ENCODE measurements at regions not wholly inside any gene's neighbourhood (a gene's known extent, or its start where the extent isn't known, plus 50 kb on each side); places are given as distances from the start of the nearest gene placed in this dataset.

DNA sequence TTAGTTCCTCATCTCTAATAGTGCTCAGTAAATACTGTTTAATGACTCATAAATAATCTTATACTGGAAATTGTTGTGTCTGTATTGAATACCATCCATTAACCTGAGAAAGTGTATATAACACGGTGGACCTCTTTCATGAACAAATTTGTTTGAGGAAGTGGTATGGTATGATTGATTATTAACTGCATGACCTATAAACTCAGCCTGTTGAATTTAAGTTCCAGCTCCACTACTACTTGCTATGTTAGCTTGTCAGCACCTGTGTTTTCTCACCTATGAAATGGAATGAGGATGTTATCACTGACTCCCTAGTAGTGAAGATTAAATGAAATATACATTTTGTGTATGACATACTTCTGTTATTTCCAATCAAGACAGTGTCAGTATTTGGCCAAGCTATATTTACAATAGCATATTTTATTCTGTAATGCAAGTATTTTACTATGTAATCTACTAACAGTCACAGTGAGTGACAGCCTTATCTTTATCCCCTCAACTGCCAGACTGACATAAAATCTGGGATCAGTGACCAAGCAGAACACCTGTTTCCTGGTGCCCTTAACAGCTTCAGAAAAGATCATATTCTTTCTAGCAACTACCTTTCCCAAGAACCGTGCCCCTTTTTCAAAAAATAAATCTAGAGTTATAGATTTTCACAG lies 77.3 kb upstream of the ITGA1 start:
- Mint-ChIP-seq H3K9me3 (peaks cover 9% of the 10 kb centered on the region), H3K27ac (peak overlapping the region; percentile 88), H3K27me3 (no peaks in the 10 kb centered on the region), H3K36me3 (ENCODE audit: low read depth) (peaks cover 6% of the 10 kb centered on the region), H3K4me1 (peaks cover 65% of the 10 kb centered on the region), H3K4me3 (peak overlapping the region; percentile 33)
- no peak for DNase-seq
- ChIA-PET POLR2A (interaction anchor here (0.7 to 2.9 kb wide), 3 partner anchors 15 to 89 kb away, joined by 3 to 16 read pairs (median 5); no protein-coding TSS in a partner anchor), CTCF (interaction anchor here (1.5 kb wide), 1 partner anchor 89 kb away, joined by 7 read pairs; no protein-coding TSS in a partner anchor)

- peaks cover 11% of the 10 kb centered on the region for H3K9me3 Mint-ChIP-seq
- no peak overlapping the region for H3K27ac Mint-ChIP-seq
- H3K4me3 Mint-ChIP-seq: no peak overlapping the region
- H3K27me3 Mint-ChIP-seq: no peaks in the 10 kb centered on the region
- peaks cover 7% of the 10 kb centered on the region for H3K36me3 Mint-ChIP-seq (ENCODE audit: low read depth)
- H3K4me1 Mint-ChIP-seq: peaks cover 59% of the 10 kb centered on the region
- DNase-seq: no peak
- CTCF ChIA-PET: interaction anchor here (0.6 to 1.5 kb wide), 2 partner anchors 24 to 89 kb away, joined by 3 to 7 read pairs; no protein-coding TSS in a partner anchor
- POLR2A ChIA-PET: interaction anchor here (2.9 kb wide), 1 partner anchor 14 kb away, joined by 16 read pairs; no protein-coding TSS in a partner anchor
Measured at GRCh38 chr5:52710972-52711596, 76.6 kb upstream of the ITGA1 start.

- no peak for DNase-seq
- H3K27me3 Mint-ChIP-seq: no peaks in the 10 kb centered on the region
- H3K9me3 Mint-ChIP-seq: peaks cover 19% of the 10 kb centered on the region
- POLR2A ChIA-PET: no interaction called here
- CTCF ChIA-PET: no interaction called here
- peaks cover 48% of the 10 kb centered on the region for H3K4me1 Mint-ChIP-seq
- H3K27ac Mint-ChIP-seq: no peak overlapping the region
- H3K4me3 Mint-ChIP-seq: no peak overlapping the region
- peaks cover 14% of the 10 kb centered on the region for H3K36me3 Mint-ChIP-seq (ENCODE audit: low read depth)
Measured at GRCh38 chr5:52712354-52712753, 75.4 kb upstream of the ITGA1 start.

- DNase-seq: peak; percentile 82
- peaks cover 55% of the 10 kb centered on the region for H3K4me1 Mint-ChIP-seq
- POLR2A ChIA-PET: interaction anchor here (0.8 to 4.4 kb wide), 9 partner anchors 13 to 384 kb away, joined by 3 to 37 read pairs (median 4); partner anchors contain the start of gene MOCS2
- CTCF ChIA-PET: interaction anchor here (0.9 to 1.8 kb wide), 3 partner anchors 19 to 74 kb away, joined by 3 to 4 read pairs (median 3); no protein-coding TSS in a partner anchor
- peak overlapping the region; percentile 15 for H3K4me3 Mint-ChIP-seq
- no peaks in the 10 kb centered on the region for H3K27me3 Mint-ChIP-seq
- peaks cover 29% of the 10 kb centered on the region for H3K36me3 Mint-ChIP-seq (ENCODE audit: low read depth)
- H3K27ac Mint-ChIP-seq: peak overlapping the region; percentile 89
- H3K9me3 Mint-ChIP-seq: peaks cover 15% of the 10 kb centered on the region
Measured at GRCh38 chr5:52725065-52725746, 62.5 kb upstream of the ITGA1 start.

DNA sequence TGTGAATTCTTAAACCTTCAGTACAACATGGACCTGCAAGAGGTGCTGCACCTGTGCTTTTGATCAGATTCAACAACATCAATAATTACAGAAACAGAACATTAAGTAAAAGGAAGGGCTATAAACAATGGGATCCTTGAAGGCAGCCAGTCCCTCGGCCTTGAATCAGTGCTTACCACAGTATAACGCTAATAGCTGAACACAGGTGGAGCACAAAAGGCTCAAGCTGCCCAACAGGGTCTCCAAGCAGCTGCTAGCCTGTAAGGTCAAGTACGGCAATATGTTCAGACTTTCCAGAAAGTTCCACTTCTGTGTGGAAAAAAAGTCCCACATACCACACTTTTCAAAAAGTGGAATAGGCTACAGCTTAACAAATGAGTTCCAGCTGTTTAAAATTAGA lies 61.9 kb upstream of the ITGA1 start:
- Mint-ChIP-seq H3K27me3 (no peaks in the 10 kb centered on the region), H3K36me3 (ENCODE audit: low read depth) (peaks cover 23% of the 10 kb centered on the region), H3K4me3 (peak overlapping the region; percentile 15), H3K27ac (peak overlapping the region; percentile 89), H3K9me3 (peaks cover 15% of the 10 kb centered on the region), H3K4me1 (peaks cover 55% of the 10 kb centered on the region)
- POLR2A ChIA-PET: interaction anchor here (0.6 to 4.4 kb wide), 10 partner anchors 12 to 384 kb away, joined by 3 to 37 read pairs (median 4); partner anchors contain the start of gene MOCS2
- DNase-seq: no peak
- CTCF ChIA-PET: interaction anchor here (0.9 to 1.8 kb wide), 3 partner anchors 18 to 73 kb away, joined by 3 to 4 read pairs (median 3); no protein-coding TSS in a partner anchor

GRCh38 chr5:52727020-52727419 lies 60.7 kb upstream of the ITGA1 start:
- Mint-ChIP-seq H3K27ac (peak overlapping the region; percentile 50), H3K4me1 (peaks cover 56% of the 10 kb centered on the region), H3K4me3 (no peak overlapping the region), H3K27me3 (no peaks in the 10 kb centered on the region), H3K9me3 (peaks cover 14% of the 10 kb centered on the region), H3K36me3 (ENCODE audit: low read depth) (peaks cover 23% of the 10 kb centered on the region)
- no peak for DNase-seq
- CTCF ChIA-PET: interaction anchor here (1.1 to 2.3 kb wide), 3 partner anchors 13 to 73 kb away, joined by 3 to 7 read pairs (median 6); no protein-coding TSS in a partner anchor
- POLR2A ChIA-PET: interaction anchor here (3.6 to 4.4 kb wide), 3 partner anchors 17 to 73 kb away, joined by 16 to 37 read pairs (median 24); no protein-coding TSS in a partner anchor

- Mint-ChIP-seq H3K9me3 (peaks cover 14% of the 10 kb centered on the region), H3K4me3 (no peak overlapping the region), H3K27me3 (no peaks in the 10 kb centered on the region), H3K36me3 (ENCODE audit: low read depth) (peaks cover 23% of the 10 kb centered on the region), H3K27ac (peak overlapping the region; percentile 45), H3K4me1 (peaks cover 56% of the 10 kb centered on the region)
- ChIA-PET POLR2A (interaction anchor here (0.9 to 4.4 kb wide), 6 partner anchors 16 to 73 kb away, joined by 3 to 37 read pairs (median 10); partner anchors contain the start of genes ITGA1 and PELO), CTCF (interaction anchor here (1.1 to 2.3 kb wide), 3 partner anchors 13 to 72 kb away, joined by 3 to 7 read pairs (median 6); no protein-coding TSS in a partner anchor)
- DNase-seq: no peak
Measured at GRCh38 chr5:52727576-52727975, 60.1 kb upstream of the ITGA1 start.

- no peak for DNase-seq
- no peak overlapping the region for H3K4me3 Mint-ChIP-seq
Measured at GRCh38 chr5:52728224-52728623, 59.5 kb upstream of the ITGA1 start.

GRCh38 chr5:52728686-52729085 lies 59.0 kb upstream of the ITGA1 start:
- H3K27me3 Mint-ChIP-seq: no peaks in the 10 kb centered on the region
- POLR2A ChIA-PET: interaction anchor here (1.4 to 3.9 kb wide), 2 partner anchors 15 to 19 kb away, joined by 5 to 24 read pairs; no protein-coding TSS in a partner anchor

More at GRCh38 chr5:52728224-52728623, 59.5 kb upstream of the ITGA1 start:
- CTCF ChIA-PET: interaction anchor here (1.1 to 2.3 kb wide), 3 partner anchors 12 to 71 kb away, joined by 3 to 7 read pairs (median 6); no protein-coding TSS in a partner anchor
- Mint-ChIP-seq H3K4me1 (peaks cover 50% of the 10 kb centered on the region), H3K36me3 (ENCODE audit: low read depth) (peaks cover 17% of the 10 kb centered on the region), H3K27ac (no peak overlapping the region), H3K9me3 (peaks cover 14% of the 10 kb centered on the region), H3K27me3 (no peaks in the 10 kb centered on the region)
- POLR2A ChIA-PET: interaction anchor here (0.9 to 4.4 kb wide), 5 partner anchors 15 to 72 kb away, joined by 3 to 37 read pairs (median 5); partner anchors contain the start of genes ITGA1 and PELO

GRCh38 chr5:52731274-52732027 lies 56.3 kb upstream of the ITGA1 start:
- Mint-ChIP-seq H3K4me3 (no peak overlapping the region), H3K27ac (no peak overlapping the region), H3K9me3 (peaks cover 9% of the 10 kb centered on the region), H3K36me3 (ENCODE audit: low read depth) (peaks cover 8% of the 10 kb centered on the region), H3K4me1 (peaks cover 24% of the 10 kb centered on the region), H3K27me3 (no peaks in the 10 kb centered on the region)
- DNase-seq: no peak
- POLR2A ChIA-PET: no interaction called here
- CTCF ChIA-PET: no interaction called here

More at GRCh38 chr5:52728686-52729085, 59.0 kb upstream of the ITGA1 start:
- Mint-ChIP-seq H3K4me1 (peaks cover 47% of the 10 kb centered on the region), H3K27ac (no peak overlapping the region), H3K4me3 (no peak overlapping the region), H3K9me3 (peaks cover 14% of the 10 kb centered on the region), H3K36me3 (ENCODE audit: low read depth) (peaks cover 13% of the 10 kb centered on the region)
- no peak for DNase-seq
- CTCF ChIA-PET: interaction anchor here (2.1 to 2.3 kb wide), 2 partner anchors 12 to 71 kb away, joined by 6 to 7 read pairs; no protein-coding TSS in a partner anchor

- DNase-seq: no peak
- Mint-ChIP-seq H3K27ac (no peak overlapping the region), H3K9me3 (peaks cover 16% of the 10 kb centered on the region), H3K27me3 (no peaks in the 10 kb centered on the region), H3K4me3 (no peak overlapping the region), H3K4me1 (peaks cover 31% of the 10 kb centered on the region), H3K36me3 (ENCODE audit: low read depth) (peaks cover 19% of the 10 kb centered on the region)
- CTCF ChIA-PET: no interaction called here
- POLR2A ChIA-PET: no interaction called here
Measured at GRCh38 chr5:52734557-52734956, 53.2 kb upstream of the ITGA1 start.

- H3K9me3 Mint-ChIP-seq: peaks cover 16% of the 10 kb centered on the region
- peaks cover 31% of the 10 kb centered on the region for H3K4me1 Mint-ChIP-seq
- H3K4me3 Mint-ChIP-seq: no peak overlapping the region
- CTCF ChIA-PET: no interaction called here
- no peak for DNase-seq
- H3K27ac Mint-ChIP-seq: no peak overlapping the region
- peaks cover 19% of the 10 kb centered on the region for H3K36me3 Mint-ChIP-seq (ENCODE audit: low read depth)
- no peaks in the 10 kb centered on the region for H3K27me3 Mint-ChIP-seq
- POLR2A ChIA-PET: no interaction called here
Measured at GRCh38 chr5:52735139-52735538, 52.6 kb upstream of the ITGA1 start.

Measured in activated CD4-positive, alpha-beta memory T cell treated with anti-CD3 and anti-CD28 coated beads, Interleukin-2, amount 10 ng/mL, durations not matched to agents 7 days and 5 days (primary cell).